H9 (cell line): ENCODE measurements at regions not wholly inside any gene's neighbourhood (a gene's known extent, or its start where the extent isn't known, plus 50 kb on each side); places are given as distances from the start of the nearest gene placed in this dataset.

Experiments used
- DNase-seq: peaks from one replicate; pipeline ENCODE4 v3.0.0-alpha.2; 2017
- H2AFZ ChIP-seq: one replicate; pipeline ENCODE4 v1.6.1; 2013; ENCODE audit warnings: mild to moderate bottlenecking, low read length, control low read depth, moderate library complexity
- H2AK5ac ChIP-seq: 2 replicates; pipeline ENCODE4 v1.6.1; 2013; ENCODE audit warnings: low read length, control low read depth, mixed read lengths; ENCODE audit not compliant: insufficient read length
- H2BK120ac ChIP-seq: one replicate; pipeline ENCODE4 v1.6.1; 2013; ENCODE audit warnings: low read depth, mild to moderate bottlenecking, low read length, control low read depth, inconsistent platforms; ENCODE audit not compliant: poor library complexity, severe bottlenecking
- H2BK12ac ChIP-seq: 2 replicates; pipeline ENCODE4 v1.6.1; 2013; ENCODE audit warnings: low read length, control low read depth, mixed read lengths, low read depth; ENCODE audit not compliant: insufficient read length
- H2BK15ac ChIP-seq: 2 replicates; pipeline ENCODE4 v1.6.1; 2013; ENCODE audit warnings: low read depth, low read length, control low read depth
- H2BK20ac ChIP-seq: one replicate; pipeline ENCODE4 v1.6.1; 2013; ENCODE audit warnings: low read depth, mild to moderate bottlenecking, low read length, control low read depth, inconsistent platforms; ENCODE audit not compliant: poor library complexity, severe bottlenecking
- H2BK5ac ChIP-seq: 2 replicates; pipeline ENCODE4 v1.6.1; 2013; ENCODE audit warnings: low read length, control low read depth, mixed read lengths; ENCODE audit not compliant: insufficient read length
- H3K14ac ChIP-seq: 2 replicates; pipeline ENCODE4 v1.6.1; 2013; ENCODE audit warnings: low read length, control low read depth; ENCODE audit not compliant: insufficient read depth
- H3K18ac ChIP-seq: 2 replicates; pipeline ENCODE4 v1.6.1; 2013; ENCODE audit warnings: low read depth, mild to moderate bottlenecking, mixed read lengths, low read length, control low read depth; ENCODE audit not compliant: insufficient read length
- H3K23ac ChIP-seq: 2 replicates; pipeline ENCODE4 v1.6.1; 2013; ENCODE audit warnings: low read length, control low read depth, mixed read lengths, low read depth; ENCODE audit not compliant: insufficient read length
- H3K23me2 ChIP-seq: 2 replicates; pipeline ENCODE4 v1.6.1; 2013; ENCODE audit warnings: low read depth, mild to moderate bottlenecking, mixed read lengths, low read length, control low read depth; ENCODE audit not compliant: insufficient read length, poor library complexity, severe bottlenecking
- H3K27ac ChIP-seq: 2 replicates; pipeline ENCODE4 v1.5.1; 2013; ENCODE audit warnings: low read length, control low read depth, mixed read lengths, low read depth; ENCODE audit not compliant: insufficient read length
- H3K27me3 ChIP-seq: 2 replicates; pipeline ENCODE4 v1.6.1; 2013; ENCODE audit warnings: low read length, control low read depth, inconsistent platforms; ENCODE audit not compliant: insufficient read depth
- H3K4ac ChIP-seq: 2 replicates; pipeline ENCODE4 v1.6.1; 2013; ENCODE audit warnings: low read depth, mild to moderate bottlenecking, control low read depth, inconsistent platforms, low read length, moderate library complexity
- H3K4me1 ChIP-seq: 2 replicates; pipeline ENCODE4 v1.6.1; 2013; ENCODE audit warnings: low read length, control low read depth, inconsistent platforms; ENCODE audit not compliant: insufficient read depth
- H3K4me2 ChIP-seq: 2 replicates; pipeline ENCODE4 v1.6.1; 2013; ENCODE audit warnings: low read length, control low read depth, mixed read lengths; ENCODE audit not compliant: insufficient read length, insufficient read depth
- H3K56ac ChIP-seq: 2 replicates; pipeline ENCODE4 v1.6.1; 2013; ENCODE audit warnings: low read depth, mild to moderate bottlenecking, mixed read lengths, low read length, control low read depth; ENCODE audit not compliant: insufficient read length
- H3K79me1 ChIP-seq: 2 replicates; pipeline ENCODE4 v1.6.1; 2013; ENCODE audit warnings: low read depth, mild to moderate bottlenecking, moderate library complexity, low read length, control low read depth, inconsistent platforms; ENCODE audit not compliant: insufficient read depth, poor library complexity, severe bottlenecking
- H3K79me2 ChIP-seq: 2 replicates; pipeline ENCODE4 v1.6.1; 2013; ENCODE audit warnings: low read length, control low read depth, inconsistent platforms; ENCODE audit not compliant: insufficient read depth
- H3K9ac ChIP-seq: 2 replicates; pipeline ENCODE4 v1.6.1; 2013; ENCODE audit warnings: low read length, control low read depth, mixed read lengths; ENCODE audit not compliant: insufficient read length; ENCODE audit errors: extremely low read depth
- H3K9me3 ChIP-seq: one replicate; pipeline ENCODE4 v1.6.1; 2013; ENCODE audit warnings: low read depth, low read length, inconsistent platforms; ENCODE audit not compliant: control insufficient read depth
- H3T11ph ChIP-seq: one replicate; pipeline ENCODE4 v1.6.1; 2013; ENCODE audit warnings: mild to moderate bottlenecking, low read length, control low read depth, inconsistent platforms
- H4K20me1 ChIP-seq: one replicate; pipeline ENCODE4 v1.6.1; 2013; ENCODE audit not compliant: control insufficient read depth, insufficient read length, insufficient read depth
- H4K5ac ChIP-seq: 2 replicates; pipeline ENCODE4 v1.6.1; 2013; ENCODE audit warnings: low read depth, mild to moderate bottlenecking, mixed read lengths, low read length, control low read depth; ENCODE audit not compliant: insufficient read length
- H4K8ac ChIP-seq: replicated peaks from 2 replicates; pipeline ENCODE4 v1.6.1; 2013; ENCODE audit warnings: low read length, control low read depth, mixed read lengths, low read depth; ENCODE audit not compliant: insufficient read length
- H4K91ac ChIP-seq: 2 replicates; pipeline ENCODE4 v1.6.1; 2013; ENCODE audit warnings: low read depth, mild to moderate bottlenecking, moderate library complexity, mixed read lengths, low read length, control low read depth; ENCODE audit not compliant: insufficient read length
- H3K27ac Mint-ChIP-seq, 3 experiments: 2 replicates in 2 of 3; 3 replicates in 1 of 3; pipeline ENCODE4 v1.8.0; 2020 to 2021; ENCODE audit warnings: mixed read lengths in 3 of 3, mild to moderate bottlenecking in 1 of 3, moderate library complexity in 1 of 3
- H3K27me3 Mint-ChIP-seq: 2 replicates; pipeline ENCODE4 v1.8.0; 2021; ENCODE audit warnings: low read depth, mild to moderate bottlenecking, moderate library complexity, mixed read lengths
- H3K36me3 Mint-ChIP-seq, 3 experiments: 2 replicates in 2 of 3; 3 replicates in 1 of 3; pipeline ENCODE4 v1.8.0; 2020 to 2021; ENCODE audit warnings: low read depth in 3 of 3, mixed read lengths in 3 of 3; ENCODE audit not compliant: insufficient read depth in 1 of 3
- H3K4me1 Mint-ChIP-seq, 2 experiments: 2 replicates each; pipeline ENCODE4 v1.8.0; 2020; ENCODE audit warnings: mixed read lengths in 2 of 2
- H3K4me3 Mint-ChIP-seq, 2 experiments: 2 replicates in 1 of 2; 3 replicates in 1 of 2; pipeline ENCODE4 v1.8.0; 2020 to 2021; ENCODE audit warnings: mild to moderate bottlenecking in 2 of 2, mixed read lengths in 2 of 2, moderate library complexity in 1 of 2
- H3K9me3 Mint-ChIP-seq, 2 experiments: 2 replicates in 1 of 2; 3 replicates in 1 of 2; pipeline ENCODE4 v1.8.0; 2020; ENCODE audit warnings: mild to moderate bottlenecking in 2 of 2, mixed read lengths in 2 of 2, moderate library complexity in 1 of 2
- CTCF ChIP-seq: fragments of 200-600 bp; sonication (generic); conservative IDR thresholded peaks from 3 replicates; pipeline ENCODE4 v1.8.0; 2021; ENCODE audit warnings: antibody characterized with exemption, mild to moderate bottlenecking
- WGBS: extraction: QIAGEN DNeasy Blood & Tissue Kit; methylation state at CpG from one replicate; pipeline ENCODE4 v1.1.7; 2013; ENCODE audit warnings: missing lambda C conversion rate, low lambda C conversion rate, mixed read lengths; ENCODE audit not compliant: insufficient read length; ENCODE audit errors: extremely low coverage; 5-methylcytosine and 5-hydroxymethylcytosine counted together

DNA sequence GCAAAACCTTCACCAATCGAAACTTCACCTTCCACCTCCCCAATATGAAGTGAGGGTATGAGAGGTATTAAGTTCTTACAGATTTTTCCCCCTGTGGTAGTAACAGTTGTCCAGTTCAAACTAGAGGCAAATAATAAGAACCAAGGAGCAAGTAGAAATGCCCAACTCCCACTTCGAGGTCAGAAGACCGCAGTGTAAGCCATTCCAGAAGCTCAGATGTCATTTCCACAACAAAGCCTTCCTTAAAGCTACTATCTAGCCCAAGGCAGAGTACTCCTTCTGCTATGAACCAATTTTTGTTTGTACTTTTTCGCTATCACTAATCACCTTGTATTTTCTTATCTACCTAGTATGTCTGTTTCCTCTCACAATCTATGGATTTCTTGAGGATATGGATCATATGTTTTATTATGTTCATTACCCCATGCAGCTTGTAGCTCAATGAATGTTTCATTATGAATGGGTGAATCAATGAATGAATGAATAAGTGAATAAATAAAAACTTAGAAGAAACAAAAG lies 235.7 kb upstream of the KCNMB2 start:
- Histone ChIP-seq H3K27me3 (no peaks in the 10 kb centered on the region), H3K14ac (no peak overlapping the region), H4K5ac (no peak overlapping the region), H4K20me1 (no peaks in the 10 kb centered on the region), H3K23me2 (no peaks in the 10 kb centered on the region), H3K4me1 (no peaks in the 10 kb centered on the region), H2BK120ac (no peak overlapping the region), H3K9me3 (no peaks in the 10 kb centered on the region), H2AFZ (no peak overlapping the region), H3K79me2 (no peaks in the 10 kb centered on the region), H3K4ac (no peak overlapping the region), H3K18ac (no peak overlapping the region), H2BK5ac (no peak overlapping the region), H3K56ac (no peak overlapping the region), H3K9ac (no peak overlapping the region), H3K27ac (no peak overlapping the region), H3T11ph (no peak overlapping the region), H3K4me2 (no peak overlapping the region), H2BK12ac (no peak overlapping the region), H3K23ac (no peak overlapping the region), H4K91ac (no peak overlapping the region), H4K8ac (no peak overlapping the region), H2AK5ac (no peak overlapping the region), H3K79me1 (no peaks in the 10 kb centered on the region), H2BK15ac (no peak overlapping the region), H2BK20ac (no peak overlapping the region)
- no peaks in the 10 kb centered on the region for H3K27me3 Mint-ChIP-seq
- no peak overlapping the region for H3K27ac Mint-ChIP-seq
- H3K36me3 Mint-ChIP-seq, result no peaks in the 10 kb centered on the region
- H3K9me3 Mint-ChIP-seq, result no peaks in the 10 kb centered on the region
- no peak for DNase-seq
- peaks cover 5 to 7% of the 10 kb centered on the region in 2 experiments for H3K4me1 Mint-ChIP-seq
- no peak overlapping the region for H3K4me3 Mint-ChIP-seq
- no CpG with 5 or more reads among the region's 4 CpGs for WGBS
- no peak for TF ChIP-seq CTCF
